Neural progenitor cell (in vitro differentiated cells): ENCODE measurements at regions not wholly inside any gene's neighbourhood (a gene's known extent, or its start where the extent isn't known, plus 50 kb on each side); places are given as distances from the start of the nearest gene placed in this dataset.

Experiments used
- EZH2 ChIP-seq: fragments of 200-600 bp; sonication (generic); IDR thresholded peaks from 2 replicates; pipeline ENCODE4 v1.6.1; 2017; ENCODE audit warnings: antibody characterized with exemption, mild to moderate bottlenecking, moderate library complexity
- EZH2phosphoT487 ChIP-seq: fragments of 200-600 bp; sonication (generic); IDR thresholded peaks from 2 replicates; pipeline ENCODE4 v1.6.1; 2017; ENCODE audit warnings: antibody characterized with exemption
- TF ChIP-seq, protein P1 (sequence below): fragments of 200-600 bp; sonication (generic); IDR thresholded peaks from 2 replicates; pipeline ENCODE4 v1.5.1; 2017; ENCODE audit warnings: antibody characterized with exemption, mild to moderate bottlenecking

DNA sequence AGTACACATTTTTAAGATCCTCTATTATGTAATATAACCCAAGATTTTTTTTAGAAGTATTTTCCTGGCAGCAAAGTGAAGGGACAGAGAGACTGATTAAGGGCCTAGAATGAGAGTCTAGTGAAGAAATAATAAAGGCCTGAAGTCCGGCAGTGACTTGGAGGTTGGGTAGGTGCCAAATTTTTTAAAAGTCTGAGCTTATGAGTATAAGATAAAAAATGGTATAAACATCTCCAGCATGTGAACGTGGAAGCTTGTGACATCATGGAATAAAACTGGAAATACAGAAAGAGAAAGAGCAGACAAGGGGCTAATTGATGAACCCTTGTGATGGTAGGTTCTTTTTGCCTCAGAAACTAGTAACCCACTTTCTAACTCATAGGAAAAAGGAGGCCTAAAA lies 174.6 kb downstream of the SUCLA2 start:
- TF ChIP-seq, protein P1, sequence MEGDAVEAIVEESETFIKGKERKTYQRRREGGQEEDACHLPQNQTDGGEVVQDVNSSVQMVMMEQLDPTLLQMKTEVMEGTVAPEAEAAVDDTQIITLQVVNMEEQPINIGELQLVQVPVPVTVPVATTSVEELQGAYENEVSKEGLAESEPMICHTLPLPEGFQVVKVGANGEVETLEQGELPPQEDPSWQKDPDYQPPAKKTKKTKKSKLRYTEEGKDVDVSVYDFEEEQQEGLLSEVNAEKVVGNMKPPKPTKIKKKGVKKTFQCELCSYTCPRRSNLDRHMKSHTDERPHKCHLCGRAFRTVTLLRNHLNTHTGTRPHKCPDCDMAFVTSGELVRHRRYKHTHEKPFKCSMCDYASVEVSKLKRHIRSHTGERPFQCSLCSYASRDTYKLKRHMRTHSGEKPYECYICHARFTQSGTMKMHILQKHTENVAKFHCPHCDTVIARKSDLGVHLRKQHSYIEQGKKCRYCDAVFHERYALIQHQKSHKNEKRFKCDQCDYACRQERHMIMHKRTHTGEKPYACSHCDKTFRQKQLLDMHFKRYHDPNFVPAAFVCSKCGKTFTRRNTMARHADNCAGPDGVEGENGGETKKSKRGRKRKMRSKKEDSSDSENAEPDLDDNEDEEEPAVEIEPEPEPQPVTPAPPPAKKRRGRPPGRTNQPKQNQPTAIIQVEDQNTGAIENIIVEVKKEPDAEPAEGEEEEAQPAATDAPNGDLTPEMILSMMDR = no peak
- no peak for TF ChIP-seq EZH2phosphoT487
- TF ChIP-seq EZH2 = no peak
